CMK (cell line): ENCODE measurements at regions not wholly inside any gene's neighbourhood (a gene's known extent, or its start where the extent isn't known, plus 50 kb on each side); places are given as distances from the start of the nearest gene placed in this dataset.

Experiments used
- DNase-seq: peaks from one replicate; pipeline ENCODE4 v3.0.0-alpha.2; 2010; ENCODE audit warnings: low read depth

GRCh38 chr20:59403261-59403961 lies 103.0 kb downstream of the EDN3 start:
- DNase-seq: no peak

GRCh38 chr20:59403962-59404314 lies 103.5 kb downstream of the EDN3 start:
- DNase-seq: no peak

GRCh38 chr20:59404749-59405148 lies 104.3 kb downstream of the EDN3 start:
- no peak for DNase-seq

GRCh38 chr20:59405226-59406200 lies 105.1 kb downstream of the EDN3 start:
- DNase-seq: no peak

- DNase-seq: no peak
Observed at GRCh38 chr20:59406446-59406845, 106.0 kb downstream of the EDN3 start.

- no peak for DNase-seq
Observed at GRCh38 chr20:59411170-59411569, 110.8 kb downstream of the EDN3 start.

- no peak for DNase-seq
Observed at GRCh38 chr20:59411589-59411988, 111.2 kb downstream of the EDN3 start.

GRCh38 chr20:59412181-59412580 lies 111.8 kb downstream of the EDN3 start:
- no peak for DNase-seq

- DNase-seq: no peak
Observed at GRCh38 chr20:59412875-59413284, 112.5 kb downstream of the EDN3 start.

- DNase-seq: no peak
Observed at GRCh38 chr20:59413326-59413865, 113.0 kb downstream of the EDN3 start.

- no peak for DNase-seq
Observed at GRCh38 chr20:59414936-59415623, 114.7 kb downstream of the EDN3 start.

GRCh38 chr20:59416916-59417315 lies 116.5 kb downstream of the EDN3 start:
- DNase-seq: no peak

GRCh38 chr20:59421089-59421488 lies 120.7 kb downstream of the EDN3 start:
- DNase-seq: no peak

GRCh38 chr20:59421920-59422637 lies 121.7 kb downstream of the EDN3 start:
- DNase-seq: no peak

GRCh38 chr20:59422872-59423544 lies 122.6 kb downstream of the EDN3 start:
- no peak for DNase-seq

GRCh38 chr20:59424976-59425375 lies 124.6 kb downstream of the EDN3 start:
- DNase-seq: no peak

- DNase-seq: no peak
Observed at GRCh38 chr20:59425572-59425971, 125.2 kb downstream of the EDN3 start.

- no peak for DNase-seq
Observed at GRCh38 chr20:59428006-59428405, 127.6 kb downstream of the EDN3 start.

GRCh38 chr20:59428441-59429205 lies 128.2 kb downstream of the EDN3 start:
- no peak for DNase-seq

GRCh38 chr20:59429396-59429795 lies 129.0 kb downstream of the EDN3 start:
- DNase-seq: no peak
